HG02943 (cell line): ENCODE measurements at regions not wholly inside any gene's neighbourhood (a gene's known extent, or its start where the extent isn't known, plus 50 kb on each side); places are given as distances from the start of the nearest gene placed in this dataset.
"Not testable (repeated sequence)": the region's sequence is repeated elsewhere in the genome, so short reads cannot be mapped to it uniquely, and the experiment has no call there.

Experiments
- ATAC-seq: cut with Tn5 transposase; IDR thresholded peaks from one replicate; pipeline ENCODE4 v1.9.1; 2021; ENCODE audit warnings: mild to moderate bottlenecking, low read depth, moderate library complexity; ENCODE audit not compliant: unreplicated experiment

GRCh38 chr3:94398036-94398435, 335.2 kb downstream of the NSUN3 start:
- ATAC-seq = no peak

GRCh38 chr3:94401466-94401865, 338.6 kb downstream of the NSUN3 start:
- ATAC-seq = no peak

- no peak for ATAC-seq
Observed at GRCh38 chr3:94402126-94402525, 339.3 kb downstream of the NSUN3 start.

- ATAC-seq = no peak
Observed at GRCh38 chr3:94405258-94406035, 342.6 kb downstream of the NSUN3 start.

- no peak for ATAC-seq
Observed at GRCh38 chr3:94406595-94406994, 343.7 kb downstream of the NSUN3 start.

GRCh38 chr3:94412936-94413335, 350.1 kb downstream of the NSUN3 start:
- ATAC-seq = not testable (repeated sequence)

- no peak for ATAC-seq
Observed at GRCh38 chr3:94413336-94414108, 350.7 kb downstream of the NSUN3 start.

- ATAC-seq = no peak
Observed at GRCh38 chr3:94414418-94414817, 351.6 kb downstream of the NSUN3 start.

GRCh38 chr3:94416768-94417167, 353.9 kb downstream of the NSUN3 start:
- ATAC-seq = no peak

GRCh38 chr3:94417963-94418455, 355.1 kb downstream of the NSUN3 start:
- no peak for ATAC-seq

- no peak for ATAC-seq
Observed at GRCh38 chr3:94420931-94421330, 358.1 kb downstream of the NSUN3 start.

GRCh38 chr3:94423578-94423977, 360.7 kb downstream of the NSUN3 start:
- no peak for ATAC-seq

GRCh38 chr3:94429517-94429916, 366.7 kb downstream of the NSUN3 start:
- ATAC-seq = no peak

- ATAC-seq = no peak
Observed at GRCh38 chr3:94431876-94432570, 369.2 kb downstream of the NSUN3 start.

- ATAC-seq = no peak
Observed at GRCh38 chr3:94433811-94434210, 370.9 kb downstream of the NSUN3 start.

GRCh38 chr3:94440767-94441493, 378.1 kb downstream of the NSUN3 start:
- no peak for ATAC-seq

GRCh38 chr3:94441494-94441847, 378.6 kb downstream of the NSUN3 start:
- ATAC-seq = no peak

GRCh38 chr3:94453864-94454263, 391.0 kb downstream of the NSUN3 start:
- no peak for ATAC-seq

- no peak for ATAC-seq
Observed at GRCh38 chr3:94459167-94459566, 396.3 kb downstream of the NSUN3 start.

- ATAC-seq = no peak
Observed at GRCh38 chr3:94460931-94461330, 398.1 kb downstream of the NSUN3 start.

- ATAC-seq = no peak
Observed at GRCh38 chr3:94462931-94463330, 400.1 kb downstream of the NSUN3 start.
